ENCODE measurements at regions not wholly inside any gene's neighbourhood (a gene's known extent, or its start where the extent isn't known, plus 50 kb on each side); places are given as distances from the start of the nearest gene placed in this dataset.

DNA sequence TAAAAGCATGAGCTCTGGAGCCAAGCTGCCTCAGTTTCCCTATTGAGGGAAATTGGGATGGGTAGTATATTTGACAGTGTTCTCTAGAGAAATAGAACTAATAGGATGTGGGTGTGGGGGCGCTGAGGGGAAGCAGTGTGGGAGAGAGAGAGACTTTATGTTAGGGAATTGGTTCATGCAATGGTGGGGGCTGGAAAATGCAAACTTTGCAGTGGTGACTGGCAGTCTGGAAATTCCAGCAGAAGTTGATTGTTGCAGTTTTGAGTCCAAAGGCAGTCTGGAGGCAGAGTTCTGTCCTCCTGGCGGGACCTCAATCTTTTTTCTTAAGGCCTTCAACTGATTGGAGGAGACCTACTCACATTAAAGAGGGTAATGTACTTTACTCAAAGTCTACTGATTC is 59.4 kb upstream of the SYT13 start:
- TF ChIP-seq HDGF (IDR thresholded peaks at IDR 0.05; ENCODE audit: borderline replicate concordance) (no peak), SP1 (IDR thresholded peaks at IDR 0.05) (no peak), ELF4 (IDR thresholded peaks at IDR 0.05) (no peak)
